H9 (cell line): ENCODE measurements at regions not wholly inside any gene's neighbourhood (a gene's known extent, or its start where the extent isn't known, plus 50 kb on each side); places are given as distances from the start of the nearest gene placed in this dataset.

Source experiments
- DNase-seq: peaks from one replicate; pipeline ENCODE4 v3.0.0-alpha.2; 2017
- H2AFZ ChIP-seq: one replicate; pipeline ENCODE4 v1.6.1; 2013; ENCODE audit warnings: mild to moderate bottlenecking, low read length, control low read depth, moderate library complexity
- H2AK5ac ChIP-seq: 2 replicates; pipeline ENCODE4 v1.6.1; 2013; ENCODE audit warnings: low read length, control low read depth, mixed read lengths; ENCODE audit not compliant: insufficient read length
- H2BK120ac ChIP-seq: one replicate; pipeline ENCODE4 v1.6.1; 2013; ENCODE audit warnings: low read depth, mild to moderate bottlenecking, low read length, control low read depth, inconsistent platforms; ENCODE audit not compliant: poor library complexity, severe bottlenecking
- H2BK12ac ChIP-seq: 2 replicates; pipeline ENCODE4 v1.6.1; 2013; ENCODE audit warnings: low read length, control low read depth, mixed read lengths, low read depth; ENCODE audit not compliant: insufficient read length
- H2BK15ac ChIP-seq: 2 replicates; pipeline ENCODE4 v1.6.1; 2013; ENCODE audit warnings: low read depth, low read length, control low read depth
- H2BK20ac ChIP-seq: one replicate; pipeline ENCODE4 v1.6.1; 2013; ENCODE audit warnings: low read depth, mild to moderate bottlenecking, low read length, control low read depth, inconsistent platforms; ENCODE audit not compliant: poor library complexity, severe bottlenecking
- H2BK5ac ChIP-seq: 2 replicates; pipeline ENCODE4 v1.6.1; 2013; ENCODE audit warnings: low read length, control low read depth, mixed read lengths; ENCODE audit not compliant: insufficient read length
- H3K14ac ChIP-seq: 2 replicates; pipeline ENCODE4 v1.6.1; 2013; ENCODE audit warnings: low read length, control low read depth; ENCODE audit not compliant: insufficient read depth
- H3K18ac ChIP-seq: 2 replicates; pipeline ENCODE4 v1.6.1; 2013; ENCODE audit warnings: low read depth, mild to moderate bottlenecking, mixed read lengths, low read length, control low read depth; ENCODE audit not compliant: insufficient read length
- H3K23ac ChIP-seq: 2 replicates; pipeline ENCODE4 v1.6.1; 2013; ENCODE audit warnings: low read length, control low read depth, mixed read lengths, low read depth; ENCODE audit not compliant: insufficient read length
- H3K23me2 ChIP-seq: 2 replicates; pipeline ENCODE4 v1.6.1; 2013; ENCODE audit warnings: low read depth, mild to moderate bottlenecking, mixed read lengths, low read length, control low read depth; ENCODE audit not compliant: insufficient read length, poor library complexity, severe bottlenecking
- H3K27ac ChIP-seq: 2 replicates; pipeline ENCODE4 v1.5.1; 2013; ENCODE audit warnings: low read length, control low read depth, mixed read lengths, low read depth; ENCODE audit not compliant: insufficient read length
- H3K27me3 ChIP-seq: 2 replicates; pipeline ENCODE4 v1.6.1; 2013; ENCODE audit warnings: low read length, control low read depth, inconsistent platforms; ENCODE audit not compliant: insufficient read depth
- H3K4ac ChIP-seq: 2 replicates; pipeline ENCODE4 v1.6.1; 2013; ENCODE audit warnings: low read depth, mild to moderate bottlenecking, control low read depth, inconsistent platforms, low read length, moderate library complexity
- H3K4me1 ChIP-seq: 2 replicates; pipeline ENCODE4 v1.6.1; 2013; ENCODE audit warnings: low read length, control low read depth, inconsistent platforms; ENCODE audit not compliant: insufficient read depth
- H3K4me2 ChIP-seq: 2 replicates; pipeline ENCODE4 v1.6.1; 2013; ENCODE audit warnings: low read length, control low read depth, mixed read lengths; ENCODE audit not compliant: insufficient read length, insufficient read depth
- H3K56ac ChIP-seq: 2 replicates; pipeline ENCODE4 v1.6.1; 2013; ENCODE audit warnings: low read depth, mild to moderate bottlenecking, mixed read lengths, low read length, control low read depth; ENCODE audit not compliant: insufficient read length
- H3K79me1 ChIP-seq: 2 replicates; pipeline ENCODE4 v1.6.1; 2013; ENCODE audit warnings: low read depth, mild to moderate bottlenecking, moderate library complexity, low read length, control low read depth, inconsistent platforms; ENCODE audit not compliant: insufficient read depth, poor library complexity, severe bottlenecking
- H3K79me2 ChIP-seq: 2 replicates; pipeline ENCODE4 v1.6.1; 2013; ENCODE audit warnings: low read length, control low read depth, inconsistent platforms; ENCODE audit not compliant: insufficient read depth
- H3K9ac ChIP-seq: 2 replicates; pipeline ENCODE4 v1.6.1; 2013; ENCODE audit warnings: low read length, control low read depth, mixed read lengths; ENCODE audit not compliant: insufficient read length; ENCODE audit errors: extremely low read depth
- H3K9me3 ChIP-seq: one replicate; pipeline ENCODE4 v1.6.1; 2013; ENCODE audit warnings: low read depth, low read length, inconsistent platforms; ENCODE audit not compliant: control insufficient read depth
- H3T11ph ChIP-seq: one replicate; pipeline ENCODE4 v1.6.1; 2013; ENCODE audit warnings: mild to moderate bottlenecking, low read length, control low read depth, inconsistent platforms
- H4K20me1 ChIP-seq: one replicate; pipeline ENCODE4 v1.6.1; 2013; ENCODE audit not compliant: control insufficient read depth, insufficient read length, insufficient read depth
- H4K5ac ChIP-seq: 2 replicates; pipeline ENCODE4 v1.6.1; 2013; ENCODE audit warnings: low read depth, mild to moderate bottlenecking, mixed read lengths, low read length, control low read depth; ENCODE audit not compliant: insufficient read length
- H4K8ac ChIP-seq: replicated peaks from 2 replicates; pipeline ENCODE4 v1.6.1; 2013; ENCODE audit warnings: low read length, control low read depth, mixed read lengths, low read depth; ENCODE audit not compliant: insufficient read length
- H4K91ac ChIP-seq: 2 replicates; pipeline ENCODE4 v1.6.1; 2013; ENCODE audit warnings: low read depth, mild to moderate bottlenecking, moderate library complexity, mixed read lengths, low read length, control low read depth; ENCODE audit not compliant: insufficient read length
- H3K27ac Mint-ChIP-seq, 3 experiments: 2 replicates in 2 of 3; 3 replicates in 1 of 3; pipeline ENCODE4 v1.8.0; 2020 to 2021; ENCODE audit warnings: mixed read lengths in 3 of 3, mild to moderate bottlenecking in 1 of 3, moderate library complexity in 1 of 3
- H3K27me3 Mint-ChIP-seq: 2 replicates; pipeline ENCODE4 v1.8.0; 2021; ENCODE audit warnings: low read depth, mild to moderate bottlenecking, moderate library complexity, mixed read lengths
- H3K36me3 Mint-ChIP-seq, 3 experiments: 2 replicates in 2 of 3; 3 replicates in 1 of 3; pipeline ENCODE4 v1.8.0; 2020 to 2021; ENCODE audit warnings: low read depth in 3 of 3, mixed read lengths in 3 of 3; ENCODE audit not compliant: insufficient read depth in 1 of 3
- H3K4me1 Mint-ChIP-seq, 2 experiments: 2 replicates each; pipeline ENCODE4 v1.8.0; 2020; ENCODE audit warnings: mixed read lengths in 2 of 2
- H3K4me3 Mint-ChIP-seq, 2 experiments: 2 replicates in 1 of 2; 3 replicates in 1 of 2; pipeline ENCODE4 v1.8.0; 2020 to 2021; ENCODE audit warnings: mild to moderate bottlenecking in 2 of 2, mixed read lengths in 2 of 2, moderate library complexity in 1 of 2
- H3K9me3 Mint-ChIP-seq, 2 experiments: 2 replicates in 1 of 2; 3 replicates in 1 of 2; pipeline ENCODE4 v1.8.0; 2020; ENCODE audit warnings: mild to moderate bottlenecking in 2 of 2, mixed read lengths in 2 of 2, moderate library complexity in 1 of 2
- CTCF ChIP-seq: fragments of 200-600 bp; sonication (generic); conservative IDR thresholded peaks from 3 replicates; pipeline ENCODE4 v1.8.0; 2021; ENCODE audit warnings: antibody characterized with exemption, mild to moderate bottlenecking
- WGBS: extraction: QIAGEN DNeasy Blood & Tissue Kit; methylation state at CpG from one replicate; pipeline ENCODE4 v1.1.7; 2013; ENCODE audit warnings: missing lambda C conversion rate, low lambda C conversion rate, mixed read lengths; ENCODE audit not compliant: insufficient read length; ENCODE audit errors: extremely low coverage; 5-methylcytosine and 5-hydroxymethylcytosine counted together

- no peak overlapping the region for H3K27ac Mint-ChIP-seq
- Histone ChIP-seq H2BK12ac (no peak overlapping the region), H4K8ac (no peak overlapping the region), H3K27me3 (no peaks in the 10 kb centered on the region), H3K14ac (no peak overlapping the region), H3K4me2 (no peak overlapping the region), H3K79me1 (no peaks in the 10 kb centered on the region), H3K4me1 (no peaks in the 10 kb centered on the region), H3K9ac (no peak overlapping the region), H3K79me2 (no peaks in the 10 kb centered on the region), H4K20me1 (no peaks in the 10 kb centered on the region), H2AK5ac (no peak overlapping the region), H3K4ac (no peak overlapping the region), H3K18ac (no peak overlapping the region), H2BK120ac (no peak overlapping the region), H2AFZ (no peak overlapping the region), H3K9me3 (peaks cover under 1% of the 10 kb centered on the region), H2BK15ac (no peak overlapping the region), H3T11ph (no peak overlapping the region), H2BK20ac (no peak overlapping the region), H3K23ac (no peak overlapping the region), H2BK5ac (no peak overlapping the region), H3K23me2 (no peaks in the 10 kb centered on the region), H4K5ac (no peak overlapping the region), H4K91ac (no peak overlapping the region), H3K27ac (no peak overlapping the region), H3K56ac (no peak overlapping the region)
- WGBS, result no CpG with 5 or more reads among the region's 4 CpGs
- peaks cover 39% of the 10 kb centered on the region for H3K27me3 Mint-ChIP-seq
- H3K9me3 Mint-ChIP-seq, result peaks cover 19 to 21% of the 10 kb centered on the region in 2 experiments
- H3K4me1 Mint-ChIP-seq, result no peaks in the 10 kb centered on the region
- peaks cover 0 to 4% (median 4%) of the 10 kb centered on the region in 3 experiments; a peak in 4 of 7 replicates for H3K36me3 Mint-ChIP-seq
- no peak for DNase-seq
- TF ChIP-seq CTCF, result no peak
- H3K4me3 Mint-ChIP-seq, result no peak overlapping the region
Measured at GRCh38 chr14:104335176-104335575, 196.8 kb downstream of the KIF26A start.
